C4-2B (cell line): ENCODE measurements at regions not wholly inside any gene's neighbourhood (a gene's known extent, or its start where the extent isn't known, plus 50 kb on each side); places are given as distances from the start of the nearest gene placed in this dataset.

Source experiments
- ZFX ChIP-seq: fragments of 450-650 bp; IDR thresholded peaks from 2 replicates; pipeline ENCODE4 v1.6.1; 2017
- TF ChIP-seq, protein P1 (sequence below): fragments of 450-650 bp; conservative IDR thresholded peaks from 2 replicates; pipeline ENCODE4 v1.5.1; 2017; ENCODE audit warnings: mild to moderate bottlenecking

DNA sequence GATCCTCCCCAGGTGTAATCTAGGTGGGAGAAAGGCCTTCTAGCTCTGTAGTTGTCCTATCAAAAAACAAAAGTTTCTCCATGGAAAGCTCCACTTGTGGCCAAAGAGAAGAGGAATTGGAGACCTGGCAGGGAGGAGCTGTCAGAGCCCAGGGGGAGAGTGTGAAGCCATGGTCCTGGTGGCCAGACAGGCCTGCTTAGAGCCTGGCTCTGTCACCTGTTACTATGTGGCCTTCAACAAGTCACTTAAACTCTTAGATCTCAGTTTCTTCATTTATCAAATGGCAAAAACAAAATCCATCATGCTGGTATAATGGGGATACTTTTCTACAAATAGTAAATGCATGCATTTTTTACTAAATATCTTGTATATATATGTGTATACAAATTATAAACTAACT lies 59.0 kb upstream of the NFE2L3 start:
- TF ChIP-seq ZFX, result no peak
- TF ChIP-seq, protein P1, sequence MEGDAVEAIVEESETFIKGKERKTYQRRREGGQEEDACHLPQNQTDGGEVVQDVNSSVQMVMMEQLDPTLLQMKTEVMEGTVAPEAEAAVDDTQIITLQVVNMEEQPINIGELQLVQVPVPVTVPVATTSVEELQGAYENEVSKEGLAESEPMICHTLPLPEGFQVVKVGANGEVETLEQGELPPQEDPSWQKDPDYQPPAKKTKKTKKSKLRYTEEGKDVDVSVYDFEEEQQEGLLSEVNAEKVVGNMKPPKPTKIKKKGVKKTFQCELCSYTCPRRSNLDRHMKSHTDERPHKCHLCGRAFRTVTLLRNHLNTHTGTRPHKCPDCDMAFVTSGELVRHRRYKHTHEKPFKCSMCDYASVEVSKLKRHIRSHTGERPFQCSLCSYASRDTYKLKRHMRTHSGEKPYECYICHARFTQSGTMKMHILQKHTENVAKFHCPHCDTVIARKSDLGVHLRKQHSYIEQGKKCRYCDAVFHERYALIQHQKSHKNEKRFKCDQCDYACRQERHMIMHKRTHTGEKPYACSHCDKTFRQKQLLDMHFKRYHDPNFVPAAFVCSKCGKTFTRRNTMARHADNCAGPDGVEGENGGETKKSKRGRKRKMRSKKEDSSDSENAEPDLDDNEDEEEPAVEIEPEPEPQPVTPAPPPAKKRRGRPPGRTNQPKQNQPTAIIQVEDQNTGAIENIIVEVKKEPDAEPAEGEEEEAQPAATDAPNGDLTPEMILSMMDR, result no peak
